H1 (cell line): ENCODE measurements at regions not wholly inside any gene's neighbourhood (a gene's known extent, or its start where the extent isn't known, plus 50 kb on each side); places are given as distances from the start of the nearest gene placed in this dataset.

Experiments used
- CTCF ChIA-PET: fragments of 300-600 bp; sonication (Branson Sonifier 250); formaldehyde crosslinking; loops from one replicate; lab custom pipeline; 2021; ENCODE audit not compliant: partially characterized antibody; lab: Charles Lee
- POLR2A ChIA-PET: fragments of 300-600 bp; sonication (Branson Sonifier 250); formaldehyde crosslinking; loops from one replicate; lab custom pipeline; 2021; ENCODE audit warnings: inconsistent platforms; ENCODE audit not compliant: partially characterized antibody; lab: Charles Lee
- DNase-seq, 2 experiments: peaks; one replicate each; pipeline versions ENCODE4 v3.0.0 to v3.0.0-alpha.2; 2010 to 2022; ENCODE audit warnings: low spot score in 2 of 2, low read depth in 1 of 2, mixed read lengths in 1 of 2
- FAIRE-seq: peaks from 2 replicates; lab custom pipeline; 2011; peaks lifted over from hg19 to GRCh38; lab: Jason Lieb, UNC
- H2AFZ ChIP-seq: 2 replicates; pipeline ENCODE4 v1.8.1; 2012; ENCODE audit warnings: low read length, inconsistent platforms
- H2AK5ac ChIP-seq: 2 replicates; pipeline ENCODE4 v1.6.1; 2013; ENCODE audit warnings: low read depth, low read length
- H2BK120ac ChIP-seq: replicated peaks from 2 replicates; pipeline ENCODE3; 2013; ENCODE audit warnings: low read depth, low read length, inconsistent platforms
- H2BK12ac ChIP-seq: 2 replicates; pipeline ENCODE4 v1.6.1; 2013; ENCODE audit warnings: low read depth, low read length
- H2BK15ac ChIP-seq: 2 replicates; pipeline ENCODE4 v1.6.1; 2013; ENCODE audit warnings: low read length
- H2BK20ac ChIP-seq: 2 replicates; pipeline ENCODE4 v1.6.1; 2013; ENCODE audit warnings: low read length
- H2BK5ac ChIP-seq: 2 replicates; pipeline ENCODE4 v1.6.1; 2013; ENCODE audit warnings: low read depth, low read length
- H3K14ac ChIP-seq: 2 replicates; pipeline ENCODE4 v1.6.1; 2013; ENCODE audit warnings: inconsistent platforms; ENCODE audit not compliant: insufficient read length
- H3K18ac ChIP-seq: 2 replicates; pipeline ENCODE4 v1.6.1; 2013; ENCODE audit warnings: low read length; ENCODE audit errors: extremely low read depth
- H3K23ac ChIP-seq: 2 replicates; pipeline ENCODE4 v1.6.1; 2013; ENCODE audit warnings: inconsistent platforms; ENCODE audit not compliant: insufficient read length
- H3K23me2 ChIP-seq: 2 replicates; pipeline ENCODE4 v1.6.1; 2013; ENCODE audit warnings: low read depth, low read length
- H3K27ac ChIP-seq: 2 replicates; pipeline ENCODE4 v1.6.1; 2011; ENCODE audit warnings: low read depth, low read length, inconsistent platforms
- H3K27me3 ChIP-seq, 4 experiments: replicated peaks in 1 of 4; 1 replicate in 1 of 4; 2 replicates in 3 of 4; pipeline versions ENCODE4 v1.6.1 to v1.8.1; 2011 to 2013; ENCODE audit warnings: low read length in 3 of 4, mild to moderate bottlenecking in 3 of 4, inconsistent platforms in 2 of 4, mixed read lengths in 2 of 4, moderate library complexity in 1 of 4; ENCODE audit not compliant: control insufficient read depth in 3 of 4, insufficient read depth in 3 of 4; ENCODE audit errors: extremely low read depth in 1 of 4
- H3K36me3 ChIP-seq, 4 experiments: 2 replicates each; pipeline versions ENCODE4 v1.6.1 to v1.8.1; 2011 to 2013; ENCODE audit warnings: mild to moderate bottlenecking in 4 of 4, low read length in 3 of 4, moderate library complexity in 2 of 4, control low read depth in 1 of 4, inconsistent platforms in 1 of 4; ENCODE audit not compliant: insufficient read depth in 4 of 4, control insufficient read depth in 2 of 4
- H3K4ac ChIP-seq: replicated peaks from 2 replicates; pipeline ENCODE3; 2013; ENCODE audit warnings: low read length, low read depth, mixed read lengths, inconsistent platforms; ENCODE audit not compliant: insufficient read length
- H3K4me1 ChIP-seq, 4 experiments: replicated peaks in 1 of 4; 1 replicate in 1 of 4; 2 replicates in 3 of 4; pipeline versions ENCODE4 v1.6.1 to v1.8.1; 2011 to 2013; ENCODE audit warnings: low read length in 3 of 4, inconsistent platforms in 2 of 4, mixed read lengths in 1 of 4; ENCODE audit not compliant: insufficient read depth in 4 of 4, control insufficient read depth in 3 of 4
- H3K4me2 ChIP-seq, 2 experiments: 2 replicates each; pipeline versions ENCODE4 v1.6.1 to v1.8.1; 2011 to 2013; ENCODE audit warnings: low read depth in 2 of 2, low read length in 2 of 2, control low read depth in 1 of 2, inconsistent platforms in 1 of 2, mild to moderate bottlenecking in 1 of 2; ENCODE audit not compliant: insufficient read depth in 1 of 2
- H3K4me3 ChIP-seq, 4 experiments: fragments of 200-600, 300-600 bp in 1 of 4; sonication (generic), shearing (Covaris generic), sonication (Bioruptor Twin) in 1 of 4; 2 replicates each; pipeline versions ENCODE4 v1.5.1 to v1.8.1; 2011 to 2016; ENCODE audit warnings: low read length in 4 of 4, low read depth in 3 of 4, control low read depth in 2 of 4, inconsistent platforms in 2 of 4, mild to moderate bottlenecking in 2 of 4, mixed read lengths in 1 of 4, moderate library complexity in 1 of 4; ENCODE audit not compliant: insufficient read depth in 2 of 4; ENCODE audit errors: extremely low read depth in 1 of 4
- H3K56ac ChIP-seq: replicated peaks from 2 replicates; pipeline ENCODE3; 2013; ENCODE audit warnings: low read depth, mild to moderate bottlenecking, mixed read lengths, low read length, inconsistent platforms; ENCODE audit not compliant: insufficient read length
- H3K79me1 ChIP-seq: 2 replicates; pipeline ENCODE4 v1.6.1; 2013; ENCODE audit warnings: low read depth, low read length, control low read depth
- H3K79me2 ChIP-seq, 2 experiments: 2 replicates each; pipeline versions ENCODE4 v1.6.1 to v1.8.1; 2012 to 2013; ENCODE audit warnings: low read length in 2 of 2, mild to moderate bottlenecking in 2 of 2, inconsistent platforms in 1 of 2; ENCODE audit not compliant: insufficient read depth in 2 of 2, control insufficient read depth in 1 of 2
- H3K9ac ChIP-seq, 4 experiments: replicated peaks in 1 of 4; 1 replicate in 1 of 4; 2 replicates in 3 of 4; pipeline versions ENCODE4 v1.6.1 to v1.8.1; 2011 to 2013; ENCODE audit warnings: low read depth in 3 of 4, low read length in 3 of 4, control low read depth in 2 of 4, mild to moderate bottlenecking in 2 of 4, moderate library complexity in 2 of 4, inconsistent platforms in 1 of 4; ENCODE audit errors: extremely low read depth in 1 of 4
- H3K9me3 ChIP-seq, 2 experiments: 2 replicates each; pipeline versions ENCODE4 v1.6.1 to v1.8.1; 2012 to 2013; ENCODE audit warnings: mild to moderate bottlenecking in 2 of 2, moderate library complexity in 2 of 2, control low read depth in 1 of 2, inconsistent platforms in 1 of 2, low read depth in 1 of 2, low read length in 1 of 2, mixed read lengths in 1 of 2; ENCODE audit not compliant: insufficient read depth in 2 of 2
- H4K20me1 ChIP-seq, 2 experiments: replicated peaks in 1 of 2; 2 replicates each; pipeline versions ENCODE3 to v1.8.1; 2011 to 2013; ENCODE audit warnings: inconsistent platforms in 2 of 2, low read length in 2 of 2, mild to moderate bottlenecking in 1 of 2; ENCODE audit not compliant: insufficient read depth in 2 of 2, control insufficient read depth in 1 of 2
- H4K5ac ChIP-seq: 2 replicates; pipeline ENCODE4 v1.6.1; 2013; ENCODE audit warnings: low read length, low read depth, mixed read lengths, inconsistent platforms; ENCODE audit not compliant: insufficient read length
- H4K8ac ChIP-seq: 2 replicates; pipeline ENCODE4 v1.8.0; 2013; ENCODE audit warnings: mild to moderate bottlenecking, moderate library complexity, low read length, inconsistent platforms; ENCODE audit not compliant: insufficient read depth; ENCODE audit errors: extremely low read depth
- H4K91ac ChIP-seq: replicated peaks from 2 replicates; pipeline ENCODE3; 2013; ENCODE audit warnings: low read length, mixed read lengths, inconsistent platforms; ENCODE audit not compliant: insufficient read length
- BRCA1 ChIP-seq: IDR thresholded peaks from 2 replicates; pipeline ENCODE4 v1.6.1; 2012; ENCODE audit warnings: low read depth, low read length, improper control_type of control experiment
- EGR1 ChIP-seq: IDR thresholded peaks from 2 replicates; pipeline ENCODE4 v1.6.1; 2011; ENCODE audit warnings: low read depth, low read length, borderline replicate concordance
- KDM1A ChIP-seq: fragments of 200-600, 300-600 bp; sonication (generic); IDR thresholded peaks from 2 replicates; pipeline ENCODE4 v1.7.1; 2016; ENCODE audit warnings: mild to moderate bottlenecking, low read length, borderline replicate concordance
- MAFK ChIP-seq: IDR thresholded peaks from 2 replicates; pipeline ENCODE4 v1.6.1; 2012; ENCODE audit warnings: low read depth, mild to moderate bottlenecking, improper control_type of control experiment, low read length
- NANOG ChIP-seq: IDR thresholded peaks from 2 replicates; pipeline ENCODE4 v1.6.1; 2011; ENCODE audit warnings: low read length, low read depth, mild to moderate bottlenecking, inconsistent platforms; ENCODE audit not compliant: insufficient read depth, poor library complexity, severe bottlenecking
- POLR2A ChIP-seq, 2 experiments: IDR thresholded peaks; 1 replicate in 1 of 2; 2 replicates in 1 of 2; pipeline ENCODE4 v1.6.1; 2011; ENCODE audit warnings: low read depth in 2 of 2, low read length in 2 of 2, mild to moderate bottlenecking in 2 of 2; ENCODE audit errors: control extremely low read depth in 1 of 2
- POLR2AphosphoS5 ChIP-seq: IDR thresholded peaks from 2 replicates; pipeline ENCODE4 v1.6.1; 2011; ENCODE audit warnings: low read depth, low read length
- SIX5 ChIP-seq: IDR thresholded peaks from 2 replicates; pipeline ENCODE4 v1.6.1; 2011; ENCODE audit warnings: mild to moderate bottlenecking, low read depth, low read length
- SP4 ChIP-seq: IDR thresholded peaks from 2 replicates; pipeline ENCODE4 v1.6.1; 2012; ENCODE audit warnings: low read length, inconsistent platforms
- SUZ12 ChIP-seq: fragments of 200-600 bp; sonication (generic); IDR thresholded peaks from 2 replicates; pipeline ENCODE4 v1.6.1; 2012; ENCODE audit warnings: mild to moderate bottlenecking, inconsistent platforms, low read length, moderate library complexity, mixed read lengths
- TCF12 ChIP-seq: IDR thresholded peaks from 2 replicates; pipeline ENCODE4 v1.6.1; 2011; ENCODE audit warnings: low read depth, mild to moderate bottlenecking, low read length
- ZNF274 ChIP-seq: IDR thresholded peaks from 2 replicates; pipeline ENCODE4 v1.7.0; 2012; ENCODE audit warnings: low read length, borderline replicate concordance; ENCODE audit errors: extremely low read depth
- WGBS, 2 experiments: shearing (Covaris generic) in 1 of 2; methylation state at CpG; one replicate each; pipeline versions ENCODE4 v1.1.6 to v1.1.7; 2013 to 2015; ENCODE audit warnings: low lambda C conversion rate in 2 of 2, mixed read lengths in 2 of 2, inconsistent platforms in 1 of 2, low coverage in 1 of 2, missing lambda C conversion rate in 1 of 2; ENCODE audit not compliant: insufficient replicate concordance in 2 of 2, insufficient coverage in 1 of 2, insufficient read length in 1 of 2; ENCODE audit errors: extremely low coverage in 1 of 2, missing lambda C conversion rate in 1 of 2; 5-methylcytosine and 5-hydroxymethylcytosine counted together

DNA sequence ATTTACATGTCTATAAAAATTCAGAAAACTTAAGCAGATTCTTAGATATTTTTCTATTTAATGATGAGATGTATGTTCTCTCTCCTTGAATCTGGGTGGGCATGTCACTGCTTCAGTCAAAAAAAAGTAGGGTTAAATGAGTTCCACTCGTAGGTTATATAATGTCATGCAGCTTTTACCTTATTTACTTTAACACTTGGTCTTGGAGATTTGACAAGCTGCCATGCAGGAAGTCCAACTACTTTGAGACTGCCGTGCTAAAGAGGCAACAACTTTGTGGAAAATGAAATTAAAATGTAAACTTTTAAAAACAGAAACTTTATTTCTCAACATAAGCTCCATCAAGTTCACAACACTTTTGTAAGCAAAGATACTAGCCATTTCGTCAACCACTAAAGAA lies 1336.0 kb upstream of the CDH8 start:
- ChIA-PET POLR2A (interaction anchor here (0.6 kb wide), 1 partner anchor 972 kb away, joined by 4 read pairs; no protein-coding TSS in a partner anchor), CTCF (interaction anchor here (0.8 to 1.0 kb wide), 2 partner anchors 11 to 89 kb away, joined by 3 to 5 read pairs; no protein-coding TSS in a partner anchor)
- Histone ChIP-seq H3K79me2 (no peaks in the 10 kb centered on the region), H2BK5ac (no peak overlapping the region), H2BK120ac (no peak overlapping the region), H3K56ac (peak overlapping the region; percentile 64), H3K23ac (no peak overlapping the region), H3K18ac (no peak overlapping the region), H4K91ac (no peak overlapping the region), H4K20me1 (no peaks in the 10 kb centered on the region), H3K27ac (no peak overlapping the region), H4K8ac (no peak overlapping the region), H3K4me1 (no peaks in the 10 kb centered on the region; a peak in 2 of 7 replicates), H3K4ac (no peak overlapping the region), H3K4me3 (no peak overlapping the region), H2AK5ac (no peak overlapping the region), H3K36me3 (no peaks in the 10 kb centered on the region; a peak in 1 of 8 replicates), H3K27me3 (no peaks in the 10 kb centered on the region), H3K9me3 (no peaks in the 10 kb centered on the region), H2AFZ (no peak overlapping the region), H3K79me1 (no peaks in the 10 kb centered on the region), H2BK15ac (no peak overlapping the region), H4K5ac (no peak overlapping the region), H3K14ac (no peak overlapping the region), H3K4me2 (no peak overlapping the region), H2BK12ac (no peak overlapping the region), H3K23me2 (no peaks in the 10 kb centered on the region; the same call in 1 of the 2 replicates), H3K9ac (no peak overlapping the region), H2BK20ac (no peak overlapping the region)
- no peak for FAIRE-seq
- DNase-seq, result no peak
- 78% methylated on average over 3 of the region's 3 CpGs; no CpG with 5 or more reads in 1 of the 2 experiments for WGBS, 2 experiments
- no peak for TF ChIP-seq POLR2A (IDR thresholded peaks at IDR 0.05; ENCODE audit: control extremely low read depth in 1 of 2, low read depth in 2 of 2, low read length in 2 of 2)
- no peak for TF ChIP-seq MAFK
- TF ChIP-seq TCF12, result no peak
- TF ChIP-seq EGR1, result no peak
- no peak for TF ChIP-seq SUZ12
- no peak for TF ChIP-seq POLR2AphosphoS5
- TF ChIP-seq KDM1A, result no peak
- no peak for TF ChIP-seq ZNF274
- TF ChIP-seq SP4, result no peak
- no peak for TF ChIP-seq SIX5
- no peak for TF ChIP-seq NANOG
- no peak for TF ChIP-seq BRCA1
